ENCODE measurements at regions not wholly inside any gene's neighbourhood (a gene's known extent, or its start where the extent isn't known, plus 50 kb on each side); places are given as distances from the start of the nearest gene placed in this dataset.

GRCh38 chr6:48429610-48430009 lies 318.6 kb upstream of the PTCHD4 start:
- Histone ChIP-seq H3K27ac (ENCODE audit: low read depth, low read length, poor library complexity, severe bottlenecking) (no peak overlapping the region), H3K27me3 (ENCODE audit: insufficient read depth, low read length) (no peaks in the 10 kb centered on the region), H3K4me3 (ENCODE audit: low read depth, low read length, poor library complexity, severe bottlenecking) (no peak overlapping the region), H3K36me3 (ENCODE audit: insufficient read depth, low read length) (no peaks in the 10 kb centered on the region), H3K79me2 (ENCODE audit: insufficient read depth, low read length) (no peaks in the 10 kb centered on the region), H4K20me1 (ENCODE audit: insufficient read depth, low read length) (no peaks in the 10 kb centered on the region), H2AFZ (ENCODE audit: low read length) (no peak overlapping the region), H3K4me1 (ENCODE audit: insufficient read depth, low read length, severe bottlenecking) (no peaks in the 10 kb centered on the region), H3K9me2 (ENCODE audit: low read depth, low read length) (no peaks in the 10 kb centered on the region), H3K4me2 (ENCODE audit: low read length) (no peak overlapping the region), H3F3A (ENCODE audit: insufficient read depth, low read length) (no peaks in the 10 kb centered on the region), H3K9ac (ENCODE audit: low read length) (no peak overlapping the region), H3K9me3 (ENCODE audit: low read length) (no peaks in the 10 kb centered on the region)
- TF ChIP-seq CTCF (IDR thresholded peaks at IDR 0.05; ENCODE audit: low read length) (no peak), EZH2 (IDR thresholded peaks at IDR 0.05; ENCODE audit: borderline replicate concordance, low read length) (no peak)

GRCh38 chr6:48429021-48429420 lies 318.0 kb upstream of the PTCHD4 start:
- H3K9me2 ChIP-seq (ENCODE audit: low read depth, low read length), result no peaks in the 10 kb centered on the region
- no peak overlapping the region for H3K9ac ChIP-seq (ENCODE audit: low read length)
- H3K4me1 ChIP-seq (ENCODE audit: insufficient read depth, low read length, severe bottlenecking), result no peaks in the 10 kb centered on the region
- no peak overlapping the region for H3K4me3 ChIP-seq (ENCODE audit: low read depth, low read length, poor library complexity, severe bottlenecking)
- no peaks in the 10 kb centered on the region for H3K9me3 ChIP-seq (ENCODE audit: low read length)
- no peak for TF ChIP-seq EZH2 (IDR thresholded peaks at IDR 0.05; ENCODE audit: borderline replicate concordance, low read length)
- H3F3A ChIP-seq (ENCODE audit: insufficient read depth, low read length), result no peaks in the 10 kb centered on the region
- H3K27me3 ChIP-seq (ENCODE audit: insufficient read depth, low read length), result no peaks in the 10 kb centered on the region
- no peaks in the 10 kb centered on the region for H4K20me1 ChIP-seq (ENCODE audit: insufficient read depth, low read length)
- no peaks in the 10 kb centered on the region for H3K79me2 ChIP-seq (ENCODE audit: insufficient read depth, low read length)
- no peak overlapping the region for H2AFZ ChIP-seq (ENCODE audit: low read length)
- H3K27ac ChIP-seq (ENCODE audit: low read depth, low read length, poor library complexity, severe bottlenecking), result no peak overlapping the region
- H3K36me3 ChIP-seq (ENCODE audit: insufficient read depth, low read length), result no peaks in the 10 kb centered on the region
- no peak overlapping the region for H3K4me2 ChIP-seq (ENCODE audit: low read length)

- TF ChIP-seq EZH2 (IDR thresholded peaks at IDR 0.05; ENCODE audit: borderline replicate concordance, low read length) (no peak), CTCF (IDR thresholded peaks at IDR 0.05; ENCODE audit: low read length) (no peak)
- Histone ChIP-seq H3K27ac (ENCODE audit: low read depth, low read length, poor library complexity, severe bottlenecking) (no peak overlapping the region), H3K9me2 (ENCODE audit: low read depth, low read length) (no peaks in the 10 kb centered on the region), H3F3A (ENCODE audit: insufficient read depth, low read length) (no peaks in the 10 kb centered on the region), H2AFZ (ENCODE audit: low read length) (no peak overlapping the region), H3K4me1 (ENCODE audit: insufficient read depth, low read length, severe bottlenecking) (no peaks in the 10 kb centered on the region), H3K4me2 (ENCODE audit: low read length) (no peak overlapping the region), H3K9ac (ENCODE audit: low read length) (no peak overlapping the region), H3K27me3 (ENCODE audit: insufficient read depth, low read length) (no peaks in the 10 kb centered on the region), H3K9me3 (ENCODE audit: low read length) (no peaks in the 10 kb centered on the region), H3K4me3 (ENCODE audit: low read depth, low read length, poor library complexity, severe bottlenecking) (no peak overlapping the region), H3K36me3 (ENCODE audit: insufficient read depth, low read length) (no peaks in the 10 kb centered on the region), H3K79me2 (ENCODE audit: insufficient read depth, low read length) (no peaks in the 10 kb centered on the region), H4K20me1 (ENCODE audit: insufficient read depth, low read length) (no peaks in the 10 kb centered on the region)
Measured at GRCh38 chr6:48426636-48427035, 315.6 kb upstream of the PTCHD4 start.

- no peaks in the 10 kb centered on the region for H3K36me3 ChIP-seq (ENCODE audit: insufficient read depth, low read length)
- H3K9ac ChIP-seq (ENCODE audit: low read length), result no peak overlapping the region
- no peaks in the 10 kb centered on the region for H4K20me1 ChIP-seq (ENCODE audit: insufficient read depth, low read length)
- no peak overlapping the region for H3K4me3 ChIP-seq (ENCODE audit: low read depth, low read length, poor library complexity, severe bottlenecking)
- H3F3A ChIP-seq (ENCODE audit: insufficient read depth, low read length), result no peaks in the 10 kb centered on the region
- H3K4me1 ChIP-seq (ENCODE audit: insufficient read depth, low read length, severe bottlenecking), result no peaks in the 10 kb centered on the region
- no peak overlapping the region for H3K27ac ChIP-seq (ENCODE audit: low read depth, low read length, poor library complexity, severe bottlenecking)
- TF ChIP-seq EZH2 (IDR thresholded peaks at IDR 0.05; ENCODE audit: borderline replicate concordance, low read length) (no peak), CTCF (IDR thresholded peaks at IDR 0.05; ENCODE audit: low read length) (no peak)
- H3K79me2 ChIP-seq (ENCODE audit: insufficient read depth, low read length), result no peaks in the 10 kb centered on the region
- no peaks in the 10 kb centered on the region for H3K27me3 ChIP-seq (ENCODE audit: insufficient read depth, low read length)
- H2AFZ ChIP-seq (ENCODE audit: low read length), result no peak overlapping the region
- no peaks in the 10 kb centered on the region for H3K9me2 ChIP-seq (ENCODE audit: low read depth, low read length)
- no peaks in the 10 kb centered on the region for H3K9me3 ChIP-seq (ENCODE audit: low read length)
- no peak overlapping the region for H3K4me2 ChIP-seq (ENCODE audit: low read length)
Measured at GRCh38 chr6:48423640-48424365, 312.8 kb upstream of the PTCHD4 start.

Data from OCI-LY1 (cell line).